ENCODE measurements at regions not wholly inside any gene's neighbourhood (a gene's known extent, or its start where the extent isn't known, plus 50 kb on each side); places are given as distances from the start of the nearest gene placed in this dataset.

- H2AFZ ChIP-seq (ENCODE audit: insufficient read depth, low read length, poor library complexity): no peak overlapping the region
- H3K4me1 ChIP-seq (ENCODE audit: control insufficient read depth in 1 of 2, insufficient read depth in 2 of 2, low read length in 2 of 2): peaks cover 5% of the 10 kb centered on the region in 2 experiments
- H3K4me3 ChIP-seq (ENCODE audit: low read depth, low read length): no peak overlapping the region
- peak overlapping the region; percentile 68 for H2BK120ac ChIP-seq (ENCODE audit: insufficient read depth, low read length, poor library complexity)
- H3K18ac ChIP-seq (ENCODE audit: low read length): no peak overlapping the region
- no peaks in the 10 kb centered on the region for H3K9me3 ChIP-seq (ENCODE audit: insufficient read depth, low read depth, low read length)
- WGBS (ENCODE audit: extremely low coverage, insufficient coverage, insufficient read length): no CpG with 5 or more reads among the region's 2 CpGs
- H2BK5ac ChIP-seq (ENCODE audit: low read depth, low read length, poor library complexity): no peak overlapping the region
- H3K4me2 ChIP-seq (ENCODE audit: low read length): no peak overlapping the region
- peaks cover 1% of the 10 kb centered on the region for H3K79me1 ChIP-seq (ENCODE audit: low read length)
- H3K4ac ChIP-seq (ENCODE audit: low read depth, low read length): no peak overlapping the region
- peak overlapping the region; percentile 8 for H4K91ac ChIP-seq (ENCODE audit: low read depth, low read length)
- H3K27me3 ChIP-seq (ENCODE audit: insufficient read depth, low read length): no peaks in the 10 kb centered on the region
- no peak overlapping the region for H4K8ac ChIP-seq (ENCODE audit: low read depth, low read length)
- peak overlapping the region; percentile 7 for H2AK5ac ChIP-seq (ENCODE audit: low read length)
- DNase-seq: no peak
- peak overlapping the region; percentile 66 for H3K27ac ChIP-seq (ENCODE audit: low read depth, low read length)
- no peaks in the 10 kb centered on the region for H3K79me2 ChIP-seq (ENCODE audit: control insufficient read depth, insufficient read depth, low read length, poor library complexity)
- no peaks in the 10 kb centered on the region for H3K36me3 ChIP-seq (ENCODE audit: control insufficient read depth in 1 of 2, insufficient read depth in 2 of 2, low read length in 2 of 2)
- H4K12ac ChIP-seq (ENCODE audit: low read depth, low read length): no peak overlapping the region
- H3K9ac ChIP-seq (ENCODE audit: low read length): no peak overlapping the region
- H2BK12ac ChIP-seq (ENCODE audit: low read length): peak overlapping the region; percentile 42
- H3K14ac ChIP-seq (ENCODE audit: low read length): no peak overlapping the region
- H3K23ac ChIP-seq (ENCODE audit: low read length): no peak overlapping the region
Observed at GRCh38 chr3:178120367-178120766, 415.9 kb upstream of the KCNMB2 start.

- H3K27ac ChIP-seq (ENCODE audit: low read depth, low read length): no peak overlapping the region
- H4K91ac ChIP-seq (ENCODE audit: low read depth, low read length): no peak overlapping the region
- H3K4me3 ChIP-seq (ENCODE audit: low read depth, low read length): no peak overlapping the region
- no peak overlapping the region for H2BK5ac ChIP-seq (ENCODE audit: low read depth, low read length, poor library complexity)
- no peak overlapping the region for H2BK12ac ChIP-seq (ENCODE audit: low read length)
- H2AK5ac ChIP-seq (ENCODE audit: low read length): no peak overlapping the region
- no peak overlapping the region for H4K12ac ChIP-seq (ENCODE audit: low read depth, low read length)
- no CpG with 5 or more reads among the region's 1 CpG for WGBS (ENCODE audit: extremely low coverage, insufficient coverage, insufficient read length)
- H3K23ac ChIP-seq (ENCODE audit: low read length): no peak overlapping the region
- no peak overlapping the region for H3K4me2 ChIP-seq (ENCODE audit: low read length)
- no peaks in the 10 kb centered on the region for H3K79me2 ChIP-seq (ENCODE audit: control insufficient read depth, insufficient read depth, low read length, poor library complexity)
- H4K8ac ChIP-seq (ENCODE audit: low read depth, low read length): no peak overlapping the region
- no peak overlapping the region for H3K4ac ChIP-seq (ENCODE audit: low read depth, low read length)
- no peak overlapping the region for H2BK120ac ChIP-seq (ENCODE audit: insufficient read depth, low read length, poor library complexity)
- H3K18ac ChIP-seq (ENCODE audit: low read length): no peak overlapping the region
- H3K9me3 ChIP-seq (ENCODE audit: insufficient read depth, low read depth, low read length): no peaks in the 10 kb centered on the region
- H3K14ac ChIP-seq (ENCODE audit: low read length): no peak overlapping the region
- H3K36me3 ChIP-seq (ENCODE audit: control insufficient read depth in 1 of 2, insufficient read depth in 2 of 2, low read length in 2 of 2): no peaks in the 10 kb centered on the region
- no peak overlapping the region for H3K9ac ChIP-seq (ENCODE audit: low read length)
- no peak for DNase-seq
- H3K4me1 ChIP-seq (ENCODE audit: control insufficient read depth in 1 of 2, insufficient read depth in 2 of 2, low read length in 2 of 2): no peaks in the 10 kb centered on the region
- no peak overlapping the region for H2AFZ ChIP-seq (ENCODE audit: insufficient read depth, low read length, poor library complexity)
- no peaks in the 10 kb centered on the region for H3K79me1 ChIP-seq (ENCODE audit: low read length)
- no peaks in the 10 kb centered on the region for H3K27me3 ChIP-seq (ENCODE audit: insufficient read depth, low read length)
Observed at GRCh38 chr3:178126686-178127085, 409.6 kb upstream of the KCNMB2 start.

DNA sequence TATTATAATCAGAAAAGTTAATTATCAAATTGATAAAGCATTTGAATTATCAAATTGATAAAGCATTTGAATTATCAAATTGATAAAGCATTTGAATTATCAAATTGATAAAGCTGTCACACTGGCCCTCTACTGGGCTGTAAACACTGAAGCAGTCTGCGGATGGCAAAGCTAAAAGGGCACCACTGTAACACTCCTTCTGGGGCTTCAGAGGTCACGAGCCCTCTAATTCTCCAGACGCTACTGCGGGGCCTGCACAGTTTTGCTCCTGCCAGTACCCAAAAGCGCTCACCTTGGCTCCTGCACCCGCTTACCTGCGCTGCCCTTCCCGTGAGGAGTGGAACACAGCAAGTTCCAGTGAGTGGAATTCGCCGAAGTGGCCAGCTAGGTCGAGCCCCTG lies 409.0 kb upstream of the KCNMB2 start:
- Histone ChIP-seq H3K79me1 (ENCODE audit: low read length) (no peaks in the 10 kb centered on the region), H3K27ac (ENCODE audit: low read depth, low read length) (no peak overlapping the region), H2BK5ac (ENCODE audit: low read depth, low read length, poor library complexity) (no peak overlapping the region), H3K23ac (ENCODE audit: low read length) (no peak overlapping the region), H3K14ac (ENCODE audit: low read length) (no peak overlapping the region), H2AK5ac (ENCODE audit: low read length) (no peak overlapping the region), H2BK120ac (ENCODE audit: insufficient read depth, low read length, poor library complexity) (no peak overlapping the region), H3K9ac (ENCODE audit: low read length) (no peak overlapping the region), H3K36me3 (ENCODE audit: control insufficient read depth in 1 of 2, insufficient read depth in 2 of 2, low read length in 2 of 2) (no peaks in the 10 kb centered on the region), H3K4me2 (ENCODE audit: low read length) (no peak overlapping the region), H4K12ac (ENCODE audit: low read depth, low read length) (no peak overlapping the region), H3K4ac (ENCODE audit: low read depth, low read length) (no peak overlapping the region), H3K18ac (ENCODE audit: low read length) (no peak overlapping the region), H4K8ac (ENCODE audit: low read depth, low read length) (no peak overlapping the region), H3K9me3 (ENCODE audit: insufficient read depth, low read depth, low read length) (no peaks in the 10 kb centered on the region), H3K4me1 (ENCODE audit: control insufficient read depth in 1 of 2, insufficient read depth in 2 of 2, low read length in 2 of 2) (no peaks in the 10 kb centered on the region), H3K4me3 (ENCODE audit: low read depth, low read length) (no peak overlapping the region), H2AFZ (ENCODE audit: insufficient read depth, low read length, poor library complexity) (no peak overlapping the region), H2BK12ac (ENCODE audit: low read length) (no peak overlapping the region), H4K91ac (ENCODE audit: low read depth, low read length) (no peak overlapping the region), H3K79me2 (ENCODE audit: control insufficient read depth, insufficient read depth, low read length, poor library complexity) (no peaks in the 10 kb centered on the region), H3K27me3 (ENCODE audit: insufficient read depth, low read length) (no peaks in the 10 kb centered on the region)
- no peak for DNase-seq
- WGBS (ENCODE audit: extremely low coverage, insufficient coverage, insufficient read length): no CpG with 5 or more reads among the region's 11 CpGs

- WGBS (ENCODE audit: extremely low coverage, insufficient coverage, insufficient read length): no CpG with 5 or more reads among the region's 1 CpG
- Histone ChIP-seq H2AK5ac (ENCODE audit: low read length) (no peak overlapping the region), H3K27ac (ENCODE audit: low read depth, low read length) (no peak overlapping the region), H2BK5ac (ENCODE audit: low read depth, low read length, poor library complexity) (no peak overlapping the region), H4K8ac (ENCODE audit: low read depth, low read length) (no peak overlapping the region), H3K9me3 (ENCODE audit: insufficient read depth, low read depth, low read length) (no peaks in the 10 kb centered on the region), H2BK120ac (ENCODE audit: insufficient read depth, low read length, poor library complexity) (no peak overlapping the region), H3K4ac (ENCODE audit: low read depth, low read length) (no peak overlapping the region), H3K79me2 (ENCODE audit: control insufficient read depth, insufficient read depth, low read length, poor library complexity) (no peaks in the 10 kb centered on the region), H2BK12ac (ENCODE audit: low read length) (no peak overlapping the region), H4K91ac (ENCODE audit: low read depth, low read length) (no peak overlapping the region), H3K79me1 (ENCODE audit: low read length) (no peaks in the 10 kb centered on the region), H3K18ac (ENCODE audit: low read length) (no peak overlapping the region), H3K4me1 (ENCODE audit: control insufficient read depth in 1 of 2, insufficient read depth in 2 of 2, low read length in 2 of 2) (no peaks in the 10 kb centered on the region), H2AFZ (ENCODE audit: insufficient read depth, low read length, poor library complexity) (no peak overlapping the region), H3K4me2 (ENCODE audit: low read length) (no peak overlapping the region), H3K4me3 (ENCODE audit: low read depth, low read length) (no peak overlapping the region), H3K9ac (ENCODE audit: low read length) (no peak overlapping the region), H3K27me3 (ENCODE audit: insufficient read depth, low read length) (no peaks in the 10 kb centered on the region), H3K14ac (ENCODE audit: low read length) (no peak overlapping the region), H4K12ac (ENCODE audit: low read depth, low read length) (no peak overlapping the region), H3K36me3 (ENCODE audit: control insufficient read depth in 1 of 2, insufficient read depth in 2 of 2, low read length in 2 of 2) (no peaks in the 10 kb centered on the region), H3K23ac (ENCODE audit: low read length) (no peak overlapping the region)
- no peak for DNase-seq
Observed at GRCh38 chr3:178129109-178129508, 407.1 kb upstream of the KCNMB2 start.

Measured in trophoblast cell (in vitro differentiated cells and primary cell).